Activated gamma-delta T cell (primary cell): ENCODE measurements at regions not wholly inside any gene's neighbourhood (a gene's known extent, or its start where the extent isn't known, plus 50 kb on each side); places are given as distances from the start of the nearest gene placed in this dataset.

Experiments used
- DNase-seq: peaks from one replicate; lab custom pipeline; 2025; lab: John Stamatoyannopoulos, UW

- DNase-seq: no peak
These were observed 62.6 kb upstream of the KLF3 start for GRCh38 chr4:38601244-38601915.

- DNase-seq: no peak
These were observed 62.1 kb upstream of the KLF3 start for GRCh38 chr4:38601916-38602291.

- no peak for DNase-seq
These were observed 60.3 kb upstream of the KLF3 start for GRCh38 chr4:38603652-38604051.

- DNase-seq: no peak
These were observed 58.7 kb upstream of the KLF3 start for GRCh38 chr4:38605181-38605752.

- no peak for DNase-seq
These were observed 58.0 kb upstream of the KLF3 start for GRCh38 chr4:38605753-38606586.

- DNase-seq: no peak
These were observed 57.5 kb upstream of the KLF3 start for GRCh38 chr4:38606587-38606905.

GRCh38 chr4:38609614-38610013, 54.4 kb upstream of the KLF3 start:
- no peak for DNase-seq

GRCh38 chr4:38610521-38610920, 53.5 kb upstream of the KLF3 start:
- no peak for DNase-seq

GRCh38 chr4:38610966-38611431, 53.0 kb upstream of the KLF3 start:
- no peak for DNase-seq

- no peak for DNase-seq
These were observed 52.3 kb upstream of the KLF3 start for GRCh38 chr4:38611676-38612075.

GRCh38 chr4:38612646-38613414, 51.2 kb upstream of the KLF3 start:
- DNase-seq: no peak
